GM13977 (cell line): ENCODE measurements at regions not wholly inside any gene's neighbourhood (a gene's known extent, or its start where the extent isn't known, plus 50 kb on each side); places are given as distances from the start of the nearest gene placed in this dataset.

Experiments
- DNase-seq: peaks from one replicate; pipeline ENCODE4 v3.0.0; 2012; ENCODE audit warnings: low spot score
- CTCF ChIP-seq: IDR thresholded peaks from 2 replicates; pipeline ENCODE4 v1.5.1; 2012; ENCODE audit warnings: mild to moderate bottlenecking, control low read depth; ENCODE audit not compliant: insufficient read depth; ENCODE audit errors: extremely low read depth, missing control alignments
- in situ Hi-C: fragments of 300-500 bp; cut with MboI; formaldehyde crosslinking; loops from one replicate; pipeline ENCODE4 v1.12.0; 2022; ENCODE audit warnings: low sequenced_read_pairs, low pct_unique_long_range_greater_than_20kb, mixed read lengths, inconsistent platforms; ENCODE audit not compliant: unreplicated experiment

GRCh38 chr5:91283899-91284298 is 99.2 kb downstream of the ARRDC3 start:
- no peak for DNase-seq
- TF ChIP-seq CTCF, result no peak
- in situ Hi-C loops, result no loop called here

GRCh38 chr5:91283326-91283725 is 99.8 kb downstream of the ARRDC3 start:
- DNase-seq, result no peak
- in situ Hi-C loops, result no loop called here
- TF ChIP-seq CTCF, result no peak

GRCh38 chr5:91282210-91282609 is 100.9 kb downstream of the ARRDC3 start:
- DNase-seq, result no peak
- TF ChIP-seq CTCF, result no peak
- in situ Hi-C loops, result no loop called here

DNA sequence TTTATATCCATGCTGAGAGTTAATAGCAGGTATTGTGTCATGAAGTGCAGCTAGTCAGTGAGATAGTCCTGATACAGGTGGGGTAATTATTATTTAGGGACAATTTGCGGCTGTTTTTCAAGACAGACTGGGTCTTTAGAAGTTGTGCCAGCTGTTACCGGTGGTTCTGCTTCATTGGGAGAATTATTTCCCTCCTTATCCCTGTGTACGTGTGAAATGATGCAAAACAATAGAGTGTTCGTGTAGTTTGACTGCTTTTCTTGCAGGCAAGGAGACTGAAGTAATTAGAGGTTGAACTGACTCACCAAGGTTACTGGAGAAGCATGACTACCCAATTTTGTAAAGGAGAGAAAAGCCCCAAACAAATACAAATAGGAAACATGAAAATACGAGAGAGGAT is 101.7 kb downstream of the ARRDC3 start:
- in situ Hi-C loops, result no loop called here
- TF ChIP-seq CTCF, result no peak
- no peak for DNase-seq

- DNase-seq, result peak; percentile 85
- in situ Hi-C loops, result no loop called here
- no peak for TF ChIP-seq CTCF
Measured at GRCh38 chr5:91280362-91281269, 102.5 kb downstream of the ARRDC3 start.

- in situ Hi-C loops, result no loop called here
- TF ChIP-seq CTCF, result no peak
- DNase-seq, result no peak
Measured at GRCh38 chr5:91277840-91278239, 105.3 kb downstream of the ARRDC3 start.
